Neural cell (in vitro differentiated cells): ENCODE measurements at regions not wholly inside any gene's neighbourhood (a gene's known extent, or its start where the extent isn't known, plus 50 kb on each side); places are given as distances from the start of the nearest gene placed in this dataset.

Experiments
- EP300 ChIP-seq: fragments of 450-650 bp; conservative IDR thresholded peaks from 2 replicates; pipeline ENCODE4 v1.6.1; 2014; ENCODE audit warnings: antibody characterized with exemption, mild to moderate bottlenecking, moderate library complexity; ENCODE audit not compliant: poor library complexity, severe bottlenecking
- EZH2 ChIP-seq: fragments of 200-600, 300-800 bp; shearing (Covaris generic), sonication (generic); IDR thresholded peaks from 2 replicates; pipeline ENCODE4 v1.6.1; 2014; ENCODE audit warnings: antibody characterized with exemption, low read length, borderline replicate concordance, mild to moderate bottlenecking; ENCODE audit not compliant: insufficient read depth, poor library complexity, severe bottlenecking
- MXI1 ChIP-seq: fragments of 450-650 bp; conservative IDR thresholded peaks from 2 replicates; pipeline ENCODE4 v1.6.1; 2014; ENCODE audit warnings: antibody characterized with exemption, mild to moderate bottlenecking; ENCODE audit not compliant: poor library complexity, severe bottlenecking
- POLR2AphosphoS5 ChIP-seq: IDR thresholded peaks from 2 replicates; pipeline ENCODE4 v1.6.1; 2012
- RAD21 ChIP-seq: fragments of 450-650 bp; conservative IDR thresholded peaks from 2 replicates; pipeline ENCODE4 v1.6.1; 2014; ENCODE audit warnings: antibody characterized with exemption, mild to moderate bottlenecking, moderate library complexity
- TAF1 ChIP-seq: IDR thresholded peaks from 2 replicates; pipeline ENCODE4 v1.6.1; 2012; ENCODE audit warnings: low read depth
- TF ChIP-seq, protein P1 (sequence below): fragments of 450-650 bp; IDR thresholded peaks from 2 replicates; pipeline ENCODE4 v1.5.1; 2014; ENCODE audit warnings: antibody characterized with exemption, mild to moderate bottlenecking, moderate library complexity; ENCODE audit not compliant: poor library complexity, severe bottlenecking
- TF ChIP-seq, protein P2 (sequence below): IDR thresholded peaks from 2 replicates; pipeline ENCODE4 v1.6.1; 2012; ENCODE audit warnings: borderline replicate concordance

DNA sequence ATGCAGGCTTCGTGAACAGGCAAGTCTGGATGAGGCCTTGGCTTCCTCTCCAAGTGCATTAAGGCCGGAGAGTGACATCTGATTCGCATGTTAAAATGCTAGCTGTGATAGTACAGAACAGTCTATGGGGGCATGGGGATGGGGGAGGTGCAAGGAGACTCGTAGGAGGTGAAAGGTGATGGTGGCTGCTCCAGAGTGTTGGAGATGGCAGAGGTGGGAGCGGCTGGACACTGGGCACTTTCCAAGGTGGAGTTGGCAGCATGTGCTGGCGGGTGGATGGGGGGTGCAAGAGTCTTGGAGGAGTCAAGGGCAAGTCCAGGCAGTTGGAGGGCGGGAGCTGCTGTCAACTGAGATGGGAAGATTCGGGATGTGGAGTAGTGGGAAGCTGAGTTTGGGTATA is 350.9 kb upstream of the TNRC6C start:
- TF ChIP-seq, protein P1, sequence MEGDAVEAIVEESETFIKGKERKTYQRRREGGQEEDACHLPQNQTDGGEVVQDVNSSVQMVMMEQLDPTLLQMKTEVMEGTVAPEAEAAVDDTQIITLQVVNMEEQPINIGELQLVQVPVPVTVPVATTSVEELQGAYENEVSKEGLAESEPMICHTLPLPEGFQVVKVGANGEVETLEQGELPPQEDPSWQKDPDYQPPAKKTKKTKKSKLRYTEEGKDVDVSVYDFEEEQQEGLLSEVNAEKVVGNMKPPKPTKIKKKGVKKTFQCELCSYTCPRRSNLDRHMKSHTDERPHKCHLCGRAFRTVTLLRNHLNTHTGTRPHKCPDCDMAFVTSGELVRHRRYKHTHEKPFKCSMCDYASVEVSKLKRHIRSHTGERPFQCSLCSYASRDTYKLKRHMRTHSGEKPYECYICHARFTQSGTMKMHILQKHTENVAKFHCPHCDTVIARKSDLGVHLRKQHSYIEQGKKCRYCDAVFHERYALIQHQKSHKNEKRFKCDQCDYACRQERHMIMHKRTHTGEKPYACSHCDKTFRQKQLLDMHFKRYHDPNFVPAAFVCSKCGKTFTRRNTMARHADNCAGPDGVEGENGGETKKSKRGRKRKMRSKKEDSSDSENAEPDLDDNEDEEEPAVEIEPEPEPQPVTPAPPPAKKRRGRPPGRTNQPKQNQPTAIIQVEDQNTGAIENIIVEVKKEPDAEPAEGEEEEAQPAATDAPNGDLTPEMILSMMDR = no peak
- TF ChIP-seq EP300 (no peak), EZH2 (no peak), TAF1 (no peak), POLR2AphosphoS5 (no peak), RAD21 (no peak), MXI1 (no peak)
- TF ChIP-seq, protein P2, sequence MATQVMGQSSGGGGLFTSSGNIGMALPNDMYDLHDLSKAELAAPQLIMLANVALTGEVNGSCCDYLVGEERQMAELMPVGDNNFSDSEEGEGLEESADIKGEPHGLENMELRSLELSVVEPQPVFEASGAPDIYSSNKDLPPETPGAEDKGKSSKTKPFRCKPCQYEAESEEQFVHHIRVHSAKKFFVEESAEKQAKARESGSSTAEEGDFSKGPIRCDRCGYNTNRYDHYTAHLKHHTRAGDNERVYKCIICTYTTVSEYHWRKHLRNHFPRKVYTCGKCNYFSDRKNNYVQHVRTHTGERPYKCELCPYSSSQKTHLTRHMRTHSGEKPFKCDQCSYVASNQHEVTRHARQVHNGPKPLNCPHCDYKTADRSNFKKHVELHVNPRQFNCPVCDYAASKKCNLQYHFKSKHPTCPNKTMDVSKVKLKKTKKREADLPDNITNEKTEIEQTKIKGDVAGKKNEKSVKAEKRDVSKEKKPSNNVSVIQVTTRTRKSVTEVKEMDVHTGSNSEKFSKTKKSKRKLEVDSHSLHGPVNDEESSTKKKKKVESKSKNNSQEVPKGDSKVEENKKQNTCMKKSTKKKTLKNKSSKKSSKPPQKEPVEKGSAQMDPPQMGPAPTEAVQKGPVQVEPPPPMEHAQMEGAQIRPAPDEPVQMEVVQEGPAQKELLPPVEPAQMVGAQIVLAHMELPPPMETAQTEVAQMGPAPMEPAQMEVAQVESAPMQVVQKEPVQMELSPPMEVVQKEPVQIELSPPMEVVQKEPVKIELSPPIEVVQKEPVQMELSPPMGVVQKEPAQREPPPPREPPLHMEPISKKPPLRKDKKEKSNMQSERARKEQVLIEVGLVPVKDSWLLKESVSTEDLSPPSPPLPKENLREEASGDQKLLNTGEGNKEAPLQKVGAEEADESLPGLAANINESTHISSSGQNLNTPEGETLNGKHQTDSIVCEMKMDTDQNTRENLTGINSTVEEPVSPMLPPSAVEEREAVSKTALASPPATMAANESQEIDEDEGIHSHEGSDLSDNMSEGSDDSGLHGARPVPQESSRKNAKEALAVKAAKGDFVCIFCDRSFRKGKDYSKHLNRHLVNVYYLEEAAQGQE = no peak
